Panc1 (cell line): ENCODE measurements at regions not wholly inside any gene's neighbourhood (a gene's known extent, or its start where the extent isn't known, plus 50 kb on each side); places are given as distances from the start of the nearest gene placed in this dataset.

ENCODE experiments used
- CTCF ChIP-seq: fragments of 450-650 bp; IDR thresholded peaks from 2 replicates; pipeline ENCODE4 v1.5.1; 2017; ENCODE audit warnings: mild to moderate bottlenecking
- POLR2AphosphoS5 ChIP-seq: IDR thresholded peaks from 2 replicates; pipeline ENCODE4 v1.6.1; 2012; ENCODE audit warnings: mild to moderate bottlenecking, low read depth, low read length, moderate library complexity
- SIN3A ChIP-seq: IDR thresholded peaks from 2 replicates; pipeline ENCODE4 v1.6.1; 2012; ENCODE audit warnings: low read depth, mild to moderate bottlenecking, low read length, moderate library complexity, borderline replicate concordance; ENCODE audit not compliant: insufficient read depth

GRCh38 chr1:57882072-57882471, 458.2 kb upstream of the DAB1 start:
- TF ChIP-seq SIN3A (no peak), CTCF (no peak), POLR2AphosphoS5 (no peak)
